ENCODE measurements at regions not wholly inside any gene's neighbourhood (a gene's known extent, or its start where the extent isn't known, plus 50 kb on each side); places are given as distances from the start of the nearest gene placed in this dataset.

GRCh38 chr12:38555620-38556591, 239.3 kb downstream of the ALG10B start:
- H3K27ac Mint-ChIP-seq = no peak overlapping the region
- H3K4me1 Mint-ChIP-seq = no peaks in the 10 kb centered on the region
- Histone ChIP-seq H3K9ac (ENCODE audit: extremely low read depth, low read length, poor library complexity, severe bottlenecking) (no peak overlapping the region), H3K27me3 (ENCODE audit: control insufficient read depth, insufficient read depth, low read length, poor library complexity, severe bottlenecking) (no peaks in the 10 kb centered on the region), H3K4me1 (ENCODE audit: control insufficient read depth, insufficient read depth, low read length) (no peaks in the 10 kb centered on the region), H3K9me3 (ENCODE audit: control insufficient read depth, low read length) (no peaks in the 10 kb centered on the region), H3K36me3 (ENCODE audit: control insufficient read depth, insufficient read depth, low read length) (no peaks in the 10 kb centered on the region), H3K4me3 (ENCODE audit: low read length) (no peak overlapping the region), H3K27ac (ENCODE audit: low read depth, low read length) (no peak overlapping the region)
- H3K9me3 Mint-ChIP-seq = no peaks in the 10 kb centered on the region
- 79 to 85% methylated on average over 4 to 5 of the region's 5 CpGs for WGBS, 2 experiments (ENCODE audit: insufficient coverage in 1 of 2, insufficient read length in 1 of 2)
- H3K27me3 Mint-ChIP-seq (ENCODE audit: insufficient read depth) = no peaks in the 10 kb centered on the region
- DNase-seq = no peak
- no peaks in the 10 kb centered on the region for H3K36me3 Mint-ChIP-seq (ENCODE audit: low read depth)
- TF ChIP-seq CTCF (conservative IDR thresholded peaks at IDR 0.05) = peak; percentile 27
- no peak overlapping the region for H3K4me3 Mint-ChIP-seq

- DNase-seq = no peak
- H3K27me3 Mint-ChIP-seq (ENCODE audit: insufficient read depth) = no peaks in the 10 kb centered on the region
- Histone ChIP-seq H3K9me3 (ENCODE audit: control insufficient read depth, low read length) (no peaks in the 10 kb centered on the region), H3K4me1 (ENCODE audit: control insufficient read depth, insufficient read depth, low read length) (no peaks in the 10 kb centered on the region), H3K27ac (ENCODE audit: low read depth, low read length) (no peak overlapping the region), H3K4me3 (ENCODE audit: low read length) (no peak overlapping the region), H3K9ac (ENCODE audit: extremely low read depth, low read length, poor library complexity, severe bottlenecking) (no peak overlapping the region), H3K27me3 (ENCODE audit: control insufficient read depth, insufficient read depth, low read length, poor library complexity, severe bottlenecking) (no peaks in the 10 kb centered on the region), H3K36me3 (ENCODE audit: control insufficient read depth, insufficient read depth, low read length) (no peaks in the 10 kb centered on the region)
- no peak overlapping the region for H3K27ac Mint-ChIP-seq
- 94 to 100% methylated on average over 1 to 2 of the region's 2 CpGs for WGBS, 2 experiments (ENCODE audit: insufficient coverage in 1 of 2, insufficient read length in 1 of 2)
- H3K9me3 Mint-ChIP-seq = no peaks in the 10 kb centered on the region
- no peak overlapping the region for H3K4me3 Mint-ChIP-seq
- no peaks in the 10 kb centered on the region for H3K4me1 Mint-ChIP-seq
- TF ChIP-seq CTCF (conservative IDR thresholded peaks at IDR 0.05) = no peak
- H3K36me3 Mint-ChIP-seq (ENCODE audit: low read depth) = no peaks in the 10 kb centered on the region
Measured at GRCh38 chr12:38556647-38557046, 240.1 kb downstream of the ALG10B start.

- H3K9me3 Mint-ChIP-seq = peaks cover 2% of the 10 kb centered on the region
- Histone ChIP-seq H3K4me1 (ENCODE audit: control insufficient read depth, insufficient read depth, low read length) (no peaks in the 10 kb centered on the region), H3K9ac (ENCODE audit: extremely low read depth, low read length, poor library complexity, severe bottlenecking) (no peak overlapping the region), H3K27ac (ENCODE audit: low read depth, low read length) (no peak overlapping the region), H3K27me3 (ENCODE audit: control insufficient read depth, insufficient read depth, low read length, poor library complexity, severe bottlenecking) (no peaks in the 10 kb centered on the region), H3K9me3 (ENCODE audit: control insufficient read depth, low read length) (no peaks in the 10 kb centered on the region), H3K36me3 (ENCODE audit: control insufficient read depth, insufficient read depth, low read length) (no peaks in the 10 kb centered on the region), H3K4me3 (ENCODE audit: low read length) (no peak overlapping the region)
- DNase-seq = no peak
- TF ChIP-seq CTCF (conservative IDR thresholded peaks at IDR 0.05) = no peak
- H3K4me3 Mint-ChIP-seq = no peak overlapping the region
- H3K36me3 Mint-ChIP-seq (ENCODE audit: low read depth) = no peaks in the 10 kb centered on the region
- H3K4me1 Mint-ChIP-seq = no peaks in the 10 kb centered on the region
- H3K27ac Mint-ChIP-seq = no peak overlapping the region
- H3K27me3 Mint-ChIP-seq (ENCODE audit: insufficient read depth) = no peaks in the 10 kb centered on the region
- 95 to 100% methylated on average over 1 to 2 of the region's 2 CpGs for WGBS, 2 experiments (ENCODE audit: insufficient coverage in 1 of 2, insufficient read length in 1 of 2)
Measured at GRCh38 chr12:38585086-38585485, 268.5 kb downstream of the ALG10B start.

Data from endodermal cell (in vitro differentiated cells).